ENCODE measurements at regions not wholly inside any gene's neighbourhood (a gene's known extent, or its start where the extent isn't known, plus 50 kb on each side); places are given as distances from the start of the nearest gene placed in this dataset.
A peak's percentile ranks its signal among the peaks of the same experiment; 100 is the strongest.

- DNase-seq: no peak
Observed at GRCh38 chr6:109315341-109316110, 66.7 kb downstream of the CD164 start.

- DNase-seq: no peak
Observed at GRCh38 chr6:109314313-109314712, 68.0 kb downstream of the CD164 start.

- no peak for DNase-seq
Observed at GRCh38 chr6:109313139-109313538, 69.1 kb downstream of the CD164 start.

DNA sequence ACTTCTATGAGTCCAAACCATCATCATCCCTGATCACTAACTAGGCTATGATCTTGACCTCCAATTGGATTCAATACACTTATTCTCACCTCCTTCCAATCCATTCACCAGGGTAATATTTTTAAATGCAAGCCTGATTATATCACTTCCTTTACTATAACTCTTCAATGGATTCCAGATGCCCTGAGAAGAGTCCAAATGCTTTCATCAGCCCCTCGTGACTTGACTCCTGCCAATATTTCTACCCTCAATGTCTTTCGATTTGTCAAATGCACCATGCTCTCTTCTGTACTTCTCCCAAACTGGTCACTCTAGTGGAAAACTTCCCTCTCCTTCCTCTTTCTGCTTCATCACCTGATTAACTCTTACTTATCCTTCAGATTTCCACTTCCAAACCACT, 70.8 kb downstream of the CD164 start:
- DNase-seq: no peak

DNA sequence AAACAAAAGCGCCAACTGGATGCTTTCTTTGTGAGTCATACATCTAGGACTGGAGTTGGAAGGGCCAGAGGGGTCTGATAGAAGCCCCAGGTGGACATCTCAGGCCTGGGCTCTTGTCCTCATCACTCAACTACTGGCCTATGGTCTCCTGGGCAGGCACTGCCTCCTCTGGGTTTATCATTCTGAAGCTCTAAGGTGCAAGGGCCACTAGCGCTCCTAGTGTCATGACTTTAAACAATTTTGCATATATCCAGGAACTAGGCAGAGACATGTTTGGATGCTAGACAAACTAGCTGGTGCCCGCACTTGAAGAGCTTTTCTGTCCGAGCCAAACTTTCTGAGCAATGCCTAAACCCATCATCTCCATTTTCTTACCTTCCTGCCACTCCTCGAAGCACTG, 72.3 kb downstream of the CD164 start:
- no peak for DNase-seq

- DNase-seq: no peak
Observed at GRCh38 chr6:109308018-109308492, 74.2 kb downstream of the CD164 start.

- DNase-seq: no peak
Observed at GRCh38 chr6:109306733-109307132, 75.5 kb downstream of the CD164 start.

- DNase-seq: no peak
Observed at GRCh38 chr6:109305028-109305427, 77.2 kb downstream of the CD164 start.

GRCh38 chr6:109304284-109305015, 77.8 kb downstream of the CD164 start:
- no peak for DNase-seq

- no peak for DNase-seq
Observed at GRCh38 chr6:109303640-109304283, 78.5 kb downstream of the CD164 start.

- DNase-seq: no peak
Observed at GRCh38 chr6:109303164-109303563, 79.1 kb downstream of the CD164 start.

DNA sequence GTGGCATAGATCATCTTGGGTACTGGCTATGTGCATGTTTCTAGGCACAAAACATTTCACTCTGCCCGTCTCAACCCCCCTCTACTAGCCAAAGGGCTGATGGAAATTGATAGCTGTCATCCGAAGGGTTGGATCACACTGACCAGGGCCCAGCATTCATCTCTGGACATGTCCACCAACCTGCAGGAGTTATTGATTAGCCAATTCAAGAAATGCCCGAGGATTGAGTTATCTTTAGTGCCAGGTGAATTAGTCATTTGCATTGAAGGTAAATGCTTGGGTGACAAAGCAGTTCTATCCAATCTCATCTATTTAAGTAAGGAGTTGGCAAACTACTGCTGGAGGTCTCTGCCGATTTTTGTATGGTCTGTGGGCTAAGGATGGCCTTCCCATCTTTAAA, 80.1 kb downstream of the CD164 start:
- no peak for DNase-seq

GRCh38 chr6:109301418-109301817, 80.8 kb downstream of the CD164 start:
- no peak for DNase-seq

- peak; percentile 77 for DNase-seq
Observed at GRCh38 chr6:109300874-109301273, 81.4 kb downstream of the CD164 start.

GRCh38 chr6:109299776-109300564, 82.3 kb downstream of the CD164 start:
- DNase-seq: no peak

DNA sequence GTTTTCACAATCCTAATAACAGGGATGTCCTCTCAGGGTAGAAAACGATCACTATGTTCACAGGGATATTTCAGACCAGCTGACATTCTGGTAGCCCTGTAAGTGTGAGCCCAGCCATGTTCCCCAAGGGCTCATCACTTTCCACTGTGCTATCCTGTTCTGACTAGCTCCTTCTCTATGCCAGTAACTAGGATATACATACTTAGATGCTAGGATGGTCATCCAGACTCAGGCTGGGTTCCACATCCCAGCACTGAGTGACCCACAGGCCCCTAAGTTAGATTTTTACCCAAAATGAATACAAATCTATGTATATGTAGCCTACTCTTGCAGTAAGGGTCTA, 83.0 kb downstream of the CD164 start:
- no peak for DNase-seq

GRCh38 chr6:109298605-109299264, 83.5 kb downstream of the CD164 start:
- DNase-seq: no peak

GRCh38 chr6:109297406-109298110, 84.7 kb downstream of the CD164 start:
- DNase-seq: no peak

- no peak for DNase-seq
Observed at GRCh38 chr6:109296971-109297372, 85.3 kb downstream of the CD164 start.

GRCh38 chr6:109296452-109296851, 85.8 kb downstream of the CD164 start:
- peak; percentile 5 for DNase-seq

DNA sequence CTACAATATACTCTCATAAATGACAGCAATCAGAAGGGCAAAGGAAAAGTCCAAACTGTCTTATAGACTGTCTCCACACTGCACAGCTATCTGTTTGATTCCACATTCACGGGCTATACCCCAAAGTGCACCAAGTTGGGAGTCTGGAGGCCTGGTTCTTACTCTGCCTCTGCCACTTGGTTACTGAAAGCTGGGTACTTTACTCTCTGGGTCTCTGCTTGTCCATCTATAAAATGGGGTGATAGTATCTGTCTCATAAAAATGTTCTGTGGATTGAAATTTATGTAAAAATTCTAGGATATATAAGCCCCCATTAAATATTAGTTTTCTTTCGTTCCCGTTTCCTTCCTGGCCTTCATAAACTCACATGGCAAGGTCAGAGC, 86.5 kb downstream of the CD164 start:
- no peak for DNase-seq

All from NCI-H1105 (cell line).